Psoas muscle (tissue), 7 donors: ENCODE measurements at regions not wholly inside any gene's neighbourhood (a gene's known extent, or its start where the extent isn't known, plus 50 kb on each side); places are given as distances from the start of the nearest gene placed in this dataset.
A peak's percentile ranks its signal among the peaks of the same experiment; 100 is the strongest.

ENCODE experiments used
- ATAC-seq, 4 donors: fragments of 200-7000 bp; cut with Tn5 transposase; one replicate each; pipeline ENCODE4 v1.9.1; 2020; ENCODE audit warnings: moderate library complexity in 3 of 4, mild to moderate bottlenecking in 2 of 4
- DNase-seq, 2 donors: peaks; one replicate each; pipeline ENCODE4 v3.0.0-alpha.2; 2020
- H3K27ac ChIP-seq: fragments of 200-600 bp; one replicate; pipeline ENCODE4 v1.8.0; 2022
- H3K27me3 ChIP-seq, 3 donors: fragments of 200-600 bp in 1 of 3; one replicate each; pipeline versions ENCODE4 v1.6.1 to v1.8.0; 2013 to 2022; ENCODE audit warnings: low read length in 2 of 3, mild to moderate bottlenecking in 2 of 3, moderate library complexity in 1 of 3; ENCODE audit not compliant: insufficient read depth in 3 of 3
- H3K36me3 ChIP-seq, 2 donors: fragments of 200-600 bp in 1 of 2; one replicate each; pipeline versions ENCODE4 v1.6.1 to v1.8.0; 2013 to 2022; ENCODE audit warnings: low read depth in 1 of 2, mild to moderate bottlenecking in 1 of 2, moderate library complexity in 1 of 2; ENCODE audit not compliant: insufficient read depth in 1 of 2
- H3K4me1 ChIP-seq: fragments of 200-600 bp; one replicate; pipeline ENCODE4 v1.8.0; 2022
- H3K4me3 ChIP-seq: fragments of 200-600 bp; one replicate; pipeline ENCODE4 v1.8.0; 2022; ENCODE audit warnings: mild to moderate bottlenecking
- H3K9me3 ChIP-seq: fragments of 200-600 bp; one replicate; pipeline ENCODE4 v1.8.0; 2022
- WGBS, 3 donors: extraction: QIAGEN DNeasy Blood & Tissue Kit; methylation state at CpG; one replicate each; pipeline versions ENCODE4 v1.1.6 to v1.1.7; 2013; 5-methylcytosine and 5-hydroxymethylcytosine counted together
- intact Hi-C, 2 donors: fragments of 100-400 bp; cut with DNase I; formaldehyde crosslinking; loops; one replicate each; pipeline versions ENCODE4 v1.11.0 to v1.14.2; 2022
- TF ChIP-seq, protein P1 (sequence below): fragments of 200-600 bp; IDR thresholded peaks from one replicate; pipeline ENCODE4 v1.8.0; 2022; ENCODE audit warnings: antibody characterized with exemption
- donor health status: healthy with polysubstance abuse.
- donor health status: DM: no; HTN: no; CAD: no; lungs with moderate emphysema.
- donor health status: Bipolar disorder and iron deficiency.
- donor health status: healthy.
- donor health status: DM: yes; HTN: yes; CAD: no.
- donor health status: DM: no; HTN: no; CAD: no.
- donor health status: DM: yes; HTN: yes; CAD: no.

DNA sequence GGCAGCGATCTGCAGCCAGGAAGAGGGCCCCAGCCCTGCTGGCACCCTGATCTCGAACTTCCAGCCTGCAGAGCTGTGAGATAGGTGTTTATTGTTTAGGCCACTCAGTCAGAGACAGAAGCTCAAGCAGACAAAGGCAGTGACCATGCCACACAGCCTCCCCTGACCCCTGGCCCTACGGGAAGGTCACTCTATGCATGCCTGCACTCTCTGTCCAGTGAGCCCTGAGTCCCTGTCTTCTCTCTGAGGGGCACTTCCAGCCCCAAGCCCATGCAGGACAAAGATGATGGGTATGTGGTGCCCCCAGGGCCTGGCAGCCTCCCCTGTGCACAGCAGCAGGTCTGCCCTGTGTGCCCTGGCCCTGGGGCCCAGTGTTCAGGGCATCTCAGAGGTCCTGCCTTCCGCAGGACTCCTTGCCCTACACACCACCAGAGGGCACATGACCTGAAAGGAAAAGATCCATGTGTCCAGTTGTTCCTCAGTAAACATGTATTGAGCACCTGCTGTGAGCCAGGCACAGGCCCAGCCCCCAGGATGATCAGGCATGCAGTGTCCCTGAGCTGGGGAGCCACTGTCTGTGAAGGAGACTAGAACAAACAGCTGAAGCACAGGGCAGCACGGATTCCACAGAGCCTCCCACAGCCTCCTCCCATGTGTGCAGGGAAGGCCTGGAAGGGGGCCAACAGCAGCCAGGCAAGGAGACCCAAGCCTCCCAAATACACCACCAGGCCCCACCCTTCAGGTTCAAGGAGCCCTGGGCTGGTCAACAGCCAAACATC is 109.3 kb downstream of the ATPSCKMT start:
- H3K27ac ChIP-seq, result no peak overlapping the region
- DNase-seq, result no peak
- H3K9me3 ChIP-seq, result no peaks in the 10 kb centered on the region
- intact Hi-C loops, result no loop called here
- H3K4me1 ChIP-seq, result no peaks in the 10 kb centered on the region
- peak in 1 of 4 donors; percentile 11 for ATAC-seq
- WGBS, 3 donors, result 81 to 89% (median 88%) methylated on average over 5 of the region's 5 CpGs
- H3K4me3 ChIP-seq, result no peak overlapping the region
- no peaks in the 10 kb centered on the region for H3K27me3 ChIP-seq
- H3K36me3 ChIP-seq, result no peaks in the 10 kb centered on the region
- TF ChIP-seq, protein P1, sequence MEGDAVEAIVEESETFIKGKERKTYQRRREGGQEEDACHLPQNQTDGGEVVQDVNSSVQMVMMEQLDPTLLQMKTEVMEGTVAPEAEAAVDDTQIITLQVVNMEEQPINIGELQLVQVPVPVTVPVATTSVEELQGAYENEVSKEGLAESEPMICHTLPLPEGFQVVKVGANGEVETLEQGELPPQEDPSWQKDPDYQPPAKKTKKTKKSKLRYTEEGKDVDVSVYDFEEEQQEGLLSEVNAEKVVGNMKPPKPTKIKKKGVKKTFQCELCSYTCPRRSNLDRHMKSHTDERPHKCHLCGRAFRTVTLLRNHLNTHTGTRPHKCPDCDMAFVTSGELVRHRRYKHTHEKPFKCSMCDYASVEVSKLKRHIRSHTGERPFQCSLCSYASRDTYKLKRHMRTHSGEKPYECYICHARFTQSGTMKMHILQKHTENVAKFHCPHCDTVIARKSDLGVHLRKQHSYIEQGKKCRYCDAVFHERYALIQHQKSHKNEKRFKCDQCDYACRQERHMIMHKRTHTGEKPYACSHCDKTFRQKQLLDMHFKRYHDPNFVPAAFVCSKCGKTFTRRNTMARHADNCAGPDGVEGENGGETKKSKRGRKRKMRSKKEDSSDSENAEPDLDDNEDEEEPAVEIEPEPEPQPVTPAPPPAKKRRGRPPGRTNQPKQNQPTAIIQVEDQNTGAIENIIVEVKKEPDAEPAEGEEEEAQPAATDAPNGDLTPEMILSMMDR, result no peak

DNA sequence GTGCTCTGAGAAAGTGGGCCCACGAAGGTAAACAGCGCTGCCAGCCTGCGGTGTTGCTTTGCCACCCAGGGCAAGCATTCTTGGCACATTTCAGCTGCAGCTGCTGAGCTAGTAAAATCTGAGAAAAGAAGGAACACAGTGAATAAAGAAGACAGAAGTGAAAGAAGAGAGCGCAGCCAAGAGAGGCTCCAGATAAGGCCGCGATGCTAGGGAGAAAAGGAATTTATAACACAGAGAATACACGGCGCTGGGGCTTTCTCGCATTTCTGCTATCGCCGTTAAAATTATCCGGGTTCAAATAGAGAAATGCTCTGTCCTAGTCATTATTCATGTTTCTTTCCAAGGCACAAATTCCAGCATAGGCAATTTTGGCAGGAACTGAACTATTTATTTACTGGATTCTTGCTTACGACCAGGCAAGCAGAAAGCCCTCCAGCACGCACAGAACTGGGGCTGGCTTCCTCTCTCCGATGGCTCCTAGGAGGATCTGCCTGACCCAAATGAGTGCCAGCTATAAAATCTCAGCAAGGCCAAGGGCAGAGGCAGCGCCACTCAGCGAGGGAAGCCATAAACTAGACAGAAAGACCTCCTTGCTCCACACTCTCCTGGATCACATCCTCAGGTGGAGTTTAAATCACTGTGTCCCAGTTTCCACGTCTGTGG is 111.2 kb downstream of the ATPSCKMT start:
- TF ChIP-seq, protein P1, result no peak
- H3K27ac ChIP-seq, result no peak overlapping the region

DNA sequence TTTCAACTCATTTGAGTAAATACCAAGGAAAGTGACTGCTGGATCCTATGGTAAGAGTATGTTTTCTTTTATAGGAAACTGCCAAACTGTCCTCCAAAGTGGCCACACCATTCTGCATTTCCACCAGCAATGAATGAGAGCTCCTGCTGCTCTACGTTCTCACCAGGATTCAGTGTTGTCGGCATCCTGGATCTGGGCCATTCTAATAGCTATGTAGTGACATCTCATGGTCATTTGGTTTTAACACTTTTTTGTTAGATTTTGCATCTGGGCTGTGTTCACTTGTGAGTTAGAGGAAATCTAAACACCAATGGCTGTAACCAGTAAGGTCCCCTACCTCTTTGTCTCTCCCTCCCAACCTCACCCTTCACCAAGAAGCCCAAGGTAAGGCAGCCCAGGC is 115.9 kb downstream of the ATPSCKMT start:
- no peak overlapping the region for H3K4me3 ChIP-seq
- H3K9me3 ChIP-seq, result no peaks in the 10 kb centered on the region
- no peak for ATAC-seq
- no peak overlapping the region for H3K27ac ChIP-seq
- intact Hi-C loops, result no loop called here
- 26 to 32% (median 31%) methylated on average over 2 of the region's 2 CpGs for WGBS, 3 donors
- no peaks in the 10 kb centered on the region for H3K36me3 ChIP-seq
- no peak for DNase-seq
- H3K27me3 ChIP-seq, result no peaks in the 10 kb centered on the region
- H3K4me1 ChIP-seq, result no peaks in the 10 kb centered on the region
- TF ChIP-seq, protein P1, result no peak

More for the DNA sequence above, 111.2 kb downstream of the ATPSCKMT start:
- intact Hi-C loops, result no loop called here
- 29 to 42% (median 30%) methylated on average over 18 of the region's 18 CpGs for WGBS, 3 donors
- H3K9me3 ChIP-seq, result no peaks in the 10 kb centered on the region
- H3K36me3 ChIP-seq, result no peaks in the 10 kb centered on the region
- DNase-seq, result no peak
- no peak for ATAC-seq
- no peaks in the 10 kb centered on the region for H3K27me3 ChIP-seq
- no peak overlapping the region for H3K4me3 ChIP-seq
- no peaks in the 10 kb centered on the region for H3K4me1 ChIP-seq

DNA sequence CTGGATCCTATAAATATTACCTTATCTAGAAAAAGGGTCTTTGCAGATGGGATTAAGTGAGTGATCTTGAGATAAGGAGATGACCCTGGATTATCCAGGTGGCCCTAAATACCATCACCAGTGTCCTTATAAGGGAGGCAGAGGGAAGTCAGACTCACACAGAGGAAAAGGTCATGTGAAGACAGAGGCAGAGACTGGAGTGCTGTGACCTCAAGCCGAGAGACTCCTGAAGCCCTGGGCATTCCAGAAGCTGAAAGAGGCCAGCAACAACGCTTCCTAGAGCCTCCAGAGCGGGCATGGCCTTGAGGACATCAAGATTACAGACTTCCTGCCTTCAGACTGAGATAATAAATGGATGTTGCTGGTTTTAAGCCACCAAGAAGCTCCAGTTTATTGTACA is 118.8 kb downstream of the ATPSCKMT start:
- 69 to 75% (median 73%) methylated on average over 3 of the region's 3 CpGs for WGBS, 3 donors
- TF ChIP-seq, protein P1, result no peak
- intact Hi-C loops, result no loop called here

More for the DNA sequence above, 118.8 kb downstream of the ATPSCKMT start:
- Histone ChIP-seq H3K9me3 (no peaks in the 10 kb centered on the region), H3K4me3 (no peak overlapping the region), H3K36me3 (no peaks in the 10 kb centered on the region), H3K4me1 (no peaks in the 10 kb centered on the region), H3K27me3 (peaks cover 0 to 4% (median 0%) of the 10 kb centered on the region in 3 donors), H3K27ac (no peak overlapping the region)
- no peak for ATAC-seq
- DNase-seq, result no peak
